HCT116 (cell line): ENCODE measurements at regions not wholly inside any gene's neighbourhood (a gene's known extent, or its start where the extent isn't known, plus 50 kb on each side); places are given as distances from the start of the nearest gene placed in this dataset.

Source experiments
- ATAC-seq: fragments of 200-7000 bp; cut with Tn5 transposase; 2 replicates; pipeline ENCODE4 v1.9.1; 2020; ENCODE audit warnings: mild to moderate bottlenecking, moderate library complexity
- BruUV-seq: library from RNA; stranded (reverse); fragments of 400-500 nt; replicated peaks from 2 replicates; lab custom pipeline; 2021; lab: Mats Ljungman, UMichigan
- CTCF ChIA-PET: fragments of 300-600 bp; sonication (Branson Sonifier 250); formaldehyde crosslinking; loops from one replicate; lab custom pipeline; 2021; ENCODE audit warnings: antibody characterized with exemption; lab: Charles Lee
- POLR2A ChIA-PET: fragments of 300-600, 350-600 bp; sonication (Branson Sonifier 250); formaldehyde crosslinking; loops from one replicate; lab custom pipeline; 2021; ENCODE audit warnings: antibody characterized with exemption; lab: Charles Lee
- RAD21 ChIA-PET, 2 experiments: fragments of 300-600 bp; sonication (Branson Sonifier 250); formaldehyde crosslinking; loops; one replicate each; lab custom pipeline; 2023; ENCODE audit warnings: low total read pairs in 2 of 2; ENCODE audit not compliant: uncharacterized antibody in 2 of 2, unreplicated experiment in 2 of 2, low non-redundant PET in 1 of 2; lab: Charles Lee
- DNase-seq: peaks from one replicate; pipeline ENCODE4 v3.0.0-alpha.2; 2010; ENCODE audit warnings: low read depth, low spot score
- H2AFZ ChIP-seq: fragments of 200-600 bp; shearing (Covaris generic), sonication (generic); 2 replicates; pipeline ENCODE4 v1.6.1; 2017; ENCODE audit warnings: low read depth, mixed run types, mixed read lengths, antibody characterized with exemption, low read length; ENCODE audit not compliant: poor library complexity, severe bottlenecking
- H3K27ac ChIP-seq: 2 replicates; pipeline ENCODE4 v1.5.1; 2012; ENCODE audit warnings: low read depth, low read length
- H3K27me3 ChIP-seq: fragments of 200-600 bp; sonication (generic); 2 replicates; pipeline ENCODE4 v1.6.1; 2016; ENCODE audit warnings: mixed run types, low read length, mixed read lengths; ENCODE audit not compliant: insufficient read depth
- H3K36me3 ChIP-seq, 2 experiments: fragments of 200-500 bp in 1 of 2; fragments of 200-600 bp in 1 of 2; sonication (Bioruptor generic) in 1 of 2; sonication (generic) in 1 of 2; 2 replicates each; pipeline versions ENCODE4 v1.5.1 to v1.6.1; 2014 to 2016; ENCODE audit warnings: low read length in 2 of 2, inconsistent platforms in 1 of 2, mixed read lengths in 1 of 2, mixed run types in 1 of 2; ENCODE audit not compliant: insufficient read depth in 2 of 2, control insufficient read depth in 1 of 2
- H3K4me1 ChIP-seq, 2 experiments: fragments of 200-600 bp in 1 of 2; sonication (generic) in 1 of 2; 2 replicates each; pipeline versions ENCODE4 v1.5.1 to v1.6.1; 2012 to 2017; ENCODE audit warnings: low read length in 2 of 2, inconsistent platforms in 1 of 2, mild to moderate bottlenecking in 1 of 2, mixed read lengths in 1 of 2, mixed run types in 1 of 2, moderate library complexity in 1 of 2; ENCODE audit not compliant: insufficient read depth in 2 of 2, control insufficient read depth in 1 of 2
- H3K4me2 ChIP-seq: fragments of 200-600 bp; sonication (generic); 2 replicates; pipeline ENCODE4 v1.6.1; 2017; ENCODE audit warnings: mixed run types, low read length, mixed read lengths
- H3K4me3 ChIP-seq, 2 experiments: fragments of 200-600 bp in 1 of 2; sonication (generic) in 1 of 2; replicated peaks in 1 of 2; 2 replicates each; pipeline ENCODE4 v1.5.1; 2011 to 2016; ENCODE audit warnings: low read length in 2 of 2, control low read depth in 1 of 2, low read depth in 1 of 2, mild to moderate bottlenecking in 1 of 2, mixed read lengths in 1 of 2, mixed run types in 1 of 2
- H3K79me2 ChIP-seq: fragments of 200-600 bp; sonication (generic); 2 replicates; pipeline ENCODE4 v1.6.1; 2017; ENCODE audit warnings: mild to moderate bottlenecking, mixed run types, low read length, moderate library complexity, mixed read lengths; ENCODE audit not compliant: insufficient read depth
- H3K9ac ChIP-seq: fragments of 200-600 bp; sonication (generic); 2 replicates; pipeline ENCODE4 v1.6.1; 2016; ENCODE audit warnings: low read length, mixed read lengths
- H3K9me2 ChIP-seq: fragments of 200-600 bp; sonication (generic), shearing (Covaris generic); 2 replicates; pipeline ENCODE4 v1.6.1; 2017; ENCODE audit warnings: mixed run types, mild to moderate bottlenecking, moderate library complexity; ENCODE audit not compliant: insufficient read depth
- H3K9me3 ChIP-seq, 2 experiments: fragments of 200-500 bp in 1 of 2; fragments of 200-600 bp in 1 of 2; sonication (Bioruptor generic) in 1 of 2; sonication (generic) in 1 of 2; 2 replicates each; pipeline ENCODE4 v1.6.1; 2014 to 2017; ENCODE audit warnings: low read length in 2 of 2, mixed read lengths in 2 of 2, inconsistent platforms in 1 of 2, low read depth in 1 of 2, mild to moderate bottlenecking in 1 of 2, mixed run types in 1 of 2, moderate library complexity in 1 of 2; ENCODE audit not compliant: control insufficient read depth in 1 of 2, insufficient read depth in 1 of 2
- H4K20me1 ChIP-seq: fragments of 200-600 bp; sonication (generic), shearing (Covaris generic); 2 replicates; pipeline ENCODE4 v1.6.1; 2017; ENCODE audit warnings: mixed run types, mild to moderate bottlenecking, moderate library complexity; ENCODE audit not compliant: insufficient read depth
- CBX3 ChIP-seq: IDR thresholded peaks from 2 replicates; pipeline ENCODE4 v1.6.1; 2012; ENCODE audit warnings: low read depth
- CEBPB ChIP-seq: IDR thresholded peaks from 2 replicates; pipeline ENCODE4 v1.6.1; 2012; ENCODE audit warnings: low read depth
- EGR1 ChIP-seq: IDR thresholded peaks from 2 replicates; pipeline ENCODE4 v1.6.1; 2012; ENCODE audit warnings: low read depth
- EZH2 ChIP-seq: fragments of 200-600 bp; sonication (generic); IDR thresholded peaks from 2 replicates; pipeline ENCODE4 v1.6.1; 2017; ENCODE audit warnings: antibody characterized with exemption, mixed run types
- EZH2phosphoT487 ChIP-seq: fragments of 200-600 bp; IDR thresholded peaks from 2 replicates; pipeline ENCODE4 v1.6.1; 2018; ENCODE audit warnings: antibody characterized with exemption, borderline replicate concordance
- JUND ChIP-seq: IDR thresholded peaks from 2 replicates; pipeline ENCODE4 v1.6.1; 2012
- RAD21 ChIP-seq: IDR thresholded peaks from 2 replicates; pipeline ENCODE4 v1.6.1; 2012; ENCODE audit warnings: low read depth, mild to moderate bottlenecking
- SP1 ChIP-seq: IDR thresholded peaks from 2 replicates; pipeline ENCODE4 v1.6.1; 2012; ENCODE audit warnings: low read depth
- SRF ChIP-seq: IDR thresholded peaks from 2 replicates; pipeline ENCODE4 v1.6.1; 2012; ENCODE audit warnings: low read depth
- TCF7L2 ChIP-seq: IDR thresholded peaks from 2 replicates; pipeline ENCODE4 v1.7.0; 2011; ENCODE audit warnings: borderline replicate concordance, inconsistent platforms; ENCODE audit not compliant: insufficient read depth, insufficient read length; ENCODE audit errors: extremely low read depth
- YY1 ChIP-seq: IDR thresholded peaks from 2 replicates; pipeline ENCODE4 v1.6.1; 2011; ENCODE audit warnings: low read length, low read depth, moderate library complexity, mild to moderate bottlenecking; ENCODE audit not compliant: insufficient replicate concordance; ENCODE audit errors: extremely low read depth
- intact Hi-C: fragments of 100-400 bp; cut with micrococcal nuclease; formaldehyde crosslinking; loops from 2 replicates; pipeline ENCODE4 v1.10.0; 2022
- TF ChIP-seq, protein P1 (sequence below): IDR thresholded peaks from 2 replicates; pipeline ENCODE4 v1.6.1; 2012
- TF ChIP-seq, protein P2 (sequence below): IDR thresholded peaks from 2 replicates; pipeline ENCODE4 v1.6.1; 2012
- TF ChIP-seq, protein P3 (sequence below), 3 experiments: fragments of 200-600 bp in 1 of 3; sonication (generic) in 1 of 3; IDR thresholded peaks in 2 of 3; conservative IDR thresholded peaks in 1 of 3; 2 replicates each; pipeline ENCODE4 v1.5.1; 2012 to 2017; ENCODE audit warnings: low read depth in 2 of 3, low read length in 2 of 3, antibody characterized with exemption in 1 of 3, borderline replicate concordance in 1 of 3, control low read depth in 1 of 3, mild to moderate bottlenecking in 1 of 3, mixed read lengths in 1 of 3, mixed run types in 1 of 3, moderate library complexity in 1 of 3; ENCODE audit not compliant: insufficient read depth in 1 of 3
- TF ChIP-seq, protein P4 (sequence below): IDR thresholded peaks from 2 replicates; pipeline ENCODE4 v1.6.1; 2012; ENCODE audit warnings: low read depth
- TF ChIP-seq, protein P5 (sequence below): IDR thresholded peaks from 2 replicates; pipeline ENCODE4 v1.6.1; 2011; ENCODE audit warnings: mild to moderate bottlenecking, low read length, moderate library complexity; ENCODE audit not compliant: insufficient replicate concordance; ENCODE audit errors: extremely low read depth

DNA sequence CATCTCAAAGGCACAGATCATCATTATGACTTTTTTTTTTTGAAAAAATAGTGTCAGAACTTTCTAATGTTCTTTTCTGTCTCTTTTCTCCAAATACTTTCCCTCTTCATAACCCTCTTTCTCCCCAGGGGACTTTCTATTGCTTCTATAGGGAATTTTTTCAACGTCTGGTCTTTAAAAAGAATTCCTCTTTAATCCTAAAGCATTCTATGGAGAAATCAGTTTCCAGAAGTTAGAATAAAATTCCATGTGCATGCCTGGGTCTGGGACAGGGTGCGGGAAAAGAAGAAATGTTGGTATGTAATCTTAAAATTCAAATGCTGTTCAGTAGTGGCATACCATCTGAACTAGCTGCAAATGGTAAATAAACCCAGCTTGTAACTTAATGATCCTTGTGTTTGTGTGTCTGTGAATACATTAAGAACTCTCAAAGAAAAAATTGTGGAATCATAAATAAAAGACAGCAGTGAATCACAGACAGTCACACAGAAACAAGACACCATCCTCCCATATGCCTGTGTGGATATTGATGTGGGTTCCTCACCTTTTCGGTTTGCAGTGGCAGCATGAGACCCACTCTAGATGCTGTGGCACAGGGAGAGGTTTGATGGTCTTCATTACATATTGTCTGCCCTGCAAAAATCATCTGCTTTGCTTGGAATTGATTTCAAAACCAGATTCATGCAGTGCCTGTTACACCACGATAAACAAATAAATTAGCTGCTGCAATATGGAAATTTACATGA, 374.7 kb upstream of the NRP1 start:
- TF ChIP-seq SRF: no peak
- TF ChIP-seq, protein P1, sequence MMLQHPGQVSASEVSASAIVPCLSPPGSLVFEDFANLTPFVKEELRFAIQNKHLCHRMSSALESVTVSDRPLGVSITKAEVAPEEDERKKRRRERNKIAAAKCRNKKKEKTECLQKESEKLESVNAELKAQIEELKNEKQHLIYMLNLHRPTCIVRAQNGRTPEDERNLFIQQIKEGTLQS: no peak
- no peak for TF ChIP-seq YY1
- no peak for TF ChIP-seq TCF7L2
- TF ChIP-seq EZH2phosphoT487: no peak
- no peak for TF ChIP-seq SP1
- TF ChIP-seq, protein P2, sequence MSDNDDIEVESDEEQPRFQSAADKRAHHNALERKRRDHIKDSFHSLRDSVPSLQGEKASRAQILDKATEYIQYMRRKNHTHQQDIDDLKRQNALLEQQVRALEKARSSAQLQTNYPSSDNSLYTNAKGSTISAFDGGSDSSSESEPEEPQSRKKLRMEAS: no peak
- TF ChIP-seq JUND: no peak
- TF ChIP-seq EZH2: no peak
- no peak for TF ChIP-seq EGR1
- TF ChIP-seq CBX3: no peak
- TF ChIP-seq, protein P3, sequence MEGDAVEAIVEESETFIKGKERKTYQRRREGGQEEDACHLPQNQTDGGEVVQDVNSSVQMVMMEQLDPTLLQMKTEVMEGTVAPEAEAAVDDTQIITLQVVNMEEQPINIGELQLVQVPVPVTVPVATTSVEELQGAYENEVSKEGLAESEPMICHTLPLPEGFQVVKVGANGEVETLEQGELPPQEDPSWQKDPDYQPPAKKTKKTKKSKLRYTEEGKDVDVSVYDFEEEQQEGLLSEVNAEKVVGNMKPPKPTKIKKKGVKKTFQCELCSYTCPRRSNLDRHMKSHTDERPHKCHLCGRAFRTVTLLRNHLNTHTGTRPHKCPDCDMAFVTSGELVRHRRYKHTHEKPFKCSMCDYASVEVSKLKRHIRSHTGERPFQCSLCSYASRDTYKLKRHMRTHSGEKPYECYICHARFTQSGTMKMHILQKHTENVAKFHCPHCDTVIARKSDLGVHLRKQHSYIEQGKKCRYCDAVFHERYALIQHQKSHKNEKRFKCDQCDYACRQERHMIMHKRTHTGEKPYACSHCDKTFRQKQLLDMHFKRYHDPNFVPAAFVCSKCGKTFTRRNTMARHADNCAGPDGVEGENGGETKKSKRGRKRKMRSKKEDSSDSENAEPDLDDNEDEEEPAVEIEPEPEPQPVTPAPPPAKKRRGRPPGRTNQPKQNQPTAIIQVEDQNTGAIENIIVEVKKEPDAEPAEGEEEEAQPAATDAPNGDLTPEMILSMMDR (IDR thresholded peaks at IDR 0.05 in 2 of 3, conservative IDR thresholded peaks at IDR 0.05 in 1 of 3; ENCODE audit: borderline replicate concordance in 1 of 3, insufficient read depth in 1 of 3, low read depth in 2 of 3, low read length in 2 of 3): no peak
- TF ChIP-seq, protein P4, sequence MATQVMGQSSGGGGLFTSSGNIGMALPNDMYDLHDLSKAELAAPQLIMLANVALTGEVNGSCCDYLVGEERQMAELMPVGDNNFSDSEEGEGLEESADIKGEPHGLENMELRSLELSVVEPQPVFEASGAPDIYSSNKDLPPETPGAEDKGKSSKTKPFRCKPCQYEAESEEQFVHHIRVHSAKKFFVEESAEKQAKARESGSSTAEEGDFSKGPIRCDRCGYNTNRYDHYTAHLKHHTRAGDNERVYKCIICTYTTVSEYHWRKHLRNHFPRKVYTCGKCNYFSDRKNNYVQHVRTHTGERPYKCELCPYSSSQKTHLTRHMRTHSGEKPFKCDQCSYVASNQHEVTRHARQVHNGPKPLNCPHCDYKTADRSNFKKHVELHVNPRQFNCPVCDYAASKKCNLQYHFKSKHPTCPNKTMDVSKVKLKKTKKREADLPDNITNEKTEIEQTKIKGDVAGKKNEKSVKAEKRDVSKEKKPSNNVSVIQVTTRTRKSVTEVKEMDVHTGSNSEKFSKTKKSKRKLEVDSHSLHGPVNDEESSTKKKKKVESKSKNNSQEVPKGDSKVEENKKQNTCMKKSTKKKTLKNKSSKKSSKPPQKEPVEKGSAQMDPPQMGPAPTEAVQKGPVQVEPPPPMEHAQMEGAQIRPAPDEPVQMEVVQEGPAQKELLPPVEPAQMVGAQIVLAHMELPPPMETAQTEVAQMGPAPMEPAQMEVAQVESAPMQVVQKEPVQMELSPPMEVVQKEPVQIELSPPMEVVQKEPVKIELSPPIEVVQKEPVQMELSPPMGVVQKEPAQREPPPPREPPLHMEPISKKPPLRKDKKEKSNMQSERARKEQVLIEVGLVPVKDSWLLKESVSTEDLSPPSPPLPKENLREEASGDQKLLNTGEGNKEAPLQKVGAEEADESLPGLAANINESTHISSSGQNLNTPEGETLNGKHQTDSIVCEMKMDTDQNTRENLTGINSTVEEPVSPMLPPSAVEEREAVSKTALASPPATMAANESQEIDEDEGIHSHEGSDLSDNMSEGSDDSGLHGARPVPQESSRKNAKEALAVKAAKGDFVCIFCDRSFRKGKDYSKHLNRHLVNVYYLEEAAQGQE: no peak
- TF ChIP-seq, protein P5, sequence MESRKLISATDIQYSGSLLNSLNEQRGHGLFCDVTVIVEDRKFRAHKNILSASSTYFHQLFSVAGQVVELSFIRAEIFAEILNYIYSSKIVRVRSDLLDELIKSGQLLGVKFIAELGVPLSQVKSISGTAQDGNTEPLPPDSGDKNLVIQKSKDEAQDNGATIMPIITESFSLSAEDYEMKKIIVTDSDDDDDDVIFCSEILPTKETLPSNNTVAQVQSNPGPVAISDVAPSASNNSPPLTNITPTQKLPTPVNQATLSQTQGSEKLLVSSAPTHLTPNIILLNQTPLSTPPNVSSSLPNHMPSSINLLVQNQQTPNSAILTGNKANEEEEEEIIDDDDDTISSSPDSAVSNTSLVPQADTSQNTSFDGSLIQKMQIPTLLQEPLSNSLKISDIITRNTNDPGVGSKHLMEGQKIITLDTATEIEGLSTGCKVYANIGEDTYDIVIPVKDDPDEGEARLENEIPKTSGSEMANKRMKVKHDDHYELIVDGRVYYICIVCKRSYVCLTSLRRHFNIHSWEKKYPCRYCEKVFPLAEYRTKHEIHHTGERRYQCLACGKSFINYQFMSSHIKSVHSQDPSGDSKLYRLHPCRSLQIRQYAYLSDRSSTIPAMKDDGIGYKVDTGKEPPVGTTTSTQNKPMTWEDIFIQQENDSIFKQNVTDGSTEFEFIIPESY: no peak
- no peak for TF ChIP-seq CEBPB
- no peak for TF ChIP-seq RAD21
- TF ChIP-seq, all 23 proteins: peak for 0
- Histone ChIP-seq H3K9ac (no peak overlapping the region), H2AFZ (no peak overlapping the region), H3K9me2 (no peaks in the 10 kb centered on the region), H3K9me3 (no peaks in the 10 kb centered on the region), H3K27me3 (no peaks in the 10 kb centered on the region), H3K4me1 (no peaks in the 10 kb centered on the region), H3K36me3 (no peaks in the 10 kb centered on the region), H3K79me2 (no peaks in the 10 kb centered on the region), H3K27ac (no peak overlapping the region), H4K20me1 (no peaks in the 10 kb centered on the region), H3K4me3 (no peak overlapping the region), H3K4me2 (no peak overlapping the region)
- CTCF ChIA-PET: no interaction called here
- RAD21 ChIA-PET: no interaction called here
- intact Hi-C loops: no loop called here
- BruUV-seq: no TSS peak
- DNase-seq (no peak), ATAC-seq (no peak)
- POLR2A ChIA-PET: no interaction called here
